HepG2 (cell line): ENCODE measurements at regions not wholly inside any gene's neighbourhood (a gene's known extent, or its start where the extent isn't known, plus 50 kb on each side); places are given as distances from the start of the nearest gene placed in this dataset.

Experiments used
- AKAP8 ChIP-seq: sonication (generic); formaldehyde crosslinking; IDR thresholded peaks from 2 replicates; pipeline ENCODE4 v1.5.1; 2020; ENCODE audit warnings: mild to moderate bottlenecking, missing genetic modification reagents
- REXO4 ChIP-seq: sonication (generic); formaldehyde crosslinking; IDR thresholded peaks from 2 replicates; pipeline ENCODE4 v1.8.0; 2022; ENCODE audit warnings: missing genetic modification reagents, mild to moderate bottlenecking, borderline replicate concordance
- STAT5B ChIP-seq: sonication (generic); formaldehyde crosslinking; IDR thresholded peaks from 2 replicates; pipeline ENCODE4 v1.4.0; 2020; ENCODE audit warnings: missing genetic modification reagents
- TF ChIP-seq, protein P1 (sequence below): fragments of 450-650 bp; IDR thresholded peaks from 2 replicates; pipeline ENCODE4 v1.6.1; 2016
- TF ChIP-seq, protein P2 (sequence below): sonication (generic); formaldehyde crosslinking; IDR thresholded peaks from 2 replicates; pipeline ENCODE4 v1.4.0; 2020; ENCODE audit warnings: missing genetic modification reagents, low read depth, mild to moderate bottlenecking, borderline replicate concordance
- TF ChIP-seq, protein P3 (sequence below): sonication (generic); formaldehyde crosslinking; IDR thresholded peaks from 2 replicates; pipeline ENCODE4 v1.4.0; 2020; ENCODE audit warnings: missing genetic modification reagents, mild to moderate bottlenecking, borderline replicate concordance
- TF ChIP-seq, protein P4 (sequence below): sonication (generic); formaldehyde crosslinking; IDR thresholded peaks from 2 replicates; pipeline ENCODE4 v1.5.0; 2020; ENCODE audit warnings: mild to moderate bottlenecking, missing genetic modification reagents, moderate library complexity

DNA sequence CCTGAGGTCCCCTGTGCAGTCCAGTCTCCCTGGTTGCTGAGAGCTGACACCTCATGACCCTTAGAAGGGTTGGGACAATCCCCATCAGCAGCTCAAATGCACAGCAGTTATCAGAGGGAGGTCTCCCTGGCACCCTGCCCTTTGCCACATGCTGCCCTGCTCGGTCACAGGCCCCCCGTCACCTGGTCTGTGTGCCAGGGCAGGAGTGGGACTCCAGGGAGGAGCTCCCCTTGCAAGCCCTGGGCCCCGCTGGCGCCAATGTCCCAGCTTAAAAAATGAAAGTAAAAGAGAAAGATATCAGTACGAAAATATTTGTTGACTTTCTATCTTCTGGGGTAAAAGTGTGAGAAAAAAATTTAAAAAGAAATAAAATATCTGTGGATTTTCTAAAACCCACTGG is 68.1 kb upstream of the SLC22A16 start:
- TF ChIP-seq, protein P1, sequence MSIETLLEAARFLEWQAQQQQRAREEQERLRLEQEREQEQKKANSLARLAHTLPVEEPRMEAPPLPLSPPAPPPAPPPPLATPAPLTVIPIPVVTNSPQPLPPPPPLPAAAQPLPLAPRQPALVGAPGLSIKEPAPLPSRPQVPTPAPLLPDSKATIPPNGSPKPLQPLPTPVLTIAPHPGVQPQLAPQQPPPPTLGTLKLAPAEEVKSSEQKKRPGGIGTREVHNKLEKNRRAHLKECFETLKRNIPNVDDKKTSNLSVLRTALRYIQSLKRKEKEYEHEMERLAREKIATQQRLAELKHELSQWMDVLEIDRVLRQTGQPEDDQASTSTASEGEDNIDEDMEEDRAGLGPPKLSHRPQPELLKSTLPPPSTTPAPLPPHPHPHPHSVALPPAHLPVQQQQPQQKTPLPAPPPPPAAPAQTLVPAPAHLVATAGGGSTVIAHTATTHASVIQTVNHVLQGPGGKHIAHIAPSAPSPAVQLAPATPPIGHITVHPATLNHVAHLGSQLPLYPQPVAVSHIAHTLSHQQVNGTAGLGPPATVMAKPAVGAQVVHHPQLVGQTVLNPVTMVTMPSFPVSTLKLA: no peak
- TF ChIP-seq REXO4 (CRISPR knock-in tag) (no peak), STAT5B (CRISPR knock-in tag) (no peak), AKAP8 (CRISPR knock-in tag) (no peak)
- TF ChIP-seq, protein P2, sequence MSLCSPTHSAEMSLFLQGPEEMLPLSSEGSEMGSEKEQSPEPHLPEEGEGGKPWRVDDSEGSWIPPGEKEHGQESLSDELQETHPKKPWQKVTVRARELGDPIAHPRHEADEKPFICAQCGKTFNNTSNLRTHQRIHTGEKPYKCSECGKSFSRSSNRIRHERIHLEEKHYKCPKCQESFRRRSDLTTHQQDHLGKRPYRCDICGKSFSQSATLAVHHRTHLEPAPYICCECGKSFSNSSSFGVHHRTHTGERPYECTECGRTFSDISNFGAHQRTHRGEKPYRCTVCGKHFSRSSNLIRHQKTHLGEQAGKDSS (CRISPR knock-in tag): no peak
- TF ChIP-seq, protein P3, sequence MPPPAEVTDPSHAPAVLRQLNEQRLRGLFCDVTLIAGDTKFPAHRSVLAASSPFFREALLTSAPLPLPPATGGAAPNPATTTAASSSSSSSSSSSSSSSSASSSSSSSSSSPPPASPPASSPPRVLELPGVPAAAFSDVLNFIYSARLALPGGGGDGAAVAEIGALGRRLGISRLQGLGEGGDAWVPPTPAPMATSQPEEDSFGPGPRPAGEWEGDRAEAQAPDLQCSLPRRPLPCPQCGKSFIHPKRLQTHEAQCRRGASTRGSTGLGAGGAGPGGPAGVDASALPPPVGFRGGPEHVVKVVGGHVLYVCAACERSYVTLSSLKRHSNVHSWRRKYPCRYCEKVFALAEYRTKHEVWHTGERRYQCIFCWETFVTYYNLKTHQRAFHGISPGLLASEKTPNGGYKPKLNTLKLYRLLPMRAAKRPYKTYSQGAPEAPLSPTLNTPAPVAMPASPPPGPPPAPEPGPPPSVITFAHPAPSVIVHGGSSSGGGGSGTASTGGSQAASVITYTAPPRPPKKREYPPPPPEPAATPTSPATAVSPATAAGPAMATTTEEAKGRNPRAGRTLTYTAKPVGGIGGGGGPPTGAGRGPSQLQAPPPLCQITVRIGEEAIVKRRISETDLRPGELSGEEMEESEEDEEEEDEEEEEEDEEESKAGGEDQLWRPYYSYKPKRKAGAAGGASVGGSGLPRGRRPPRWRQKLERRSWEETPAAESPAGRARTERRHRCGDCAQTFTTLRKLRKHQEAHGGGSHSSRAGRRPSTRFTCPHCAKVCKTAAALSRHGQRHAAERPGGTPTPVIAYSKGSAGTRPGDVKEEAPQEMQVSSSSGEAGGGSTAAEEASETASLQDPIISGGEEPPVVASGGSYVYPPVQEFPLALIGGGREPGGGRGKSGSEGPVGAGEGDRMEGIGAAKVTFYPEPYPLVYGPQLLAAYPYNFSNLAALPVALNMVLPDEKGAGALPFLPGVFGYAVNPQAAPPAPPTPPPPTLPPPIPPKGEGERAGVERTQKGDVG (CRISPR knock-in tag): no peak
- TF ChIP-seq, protein P4, sequence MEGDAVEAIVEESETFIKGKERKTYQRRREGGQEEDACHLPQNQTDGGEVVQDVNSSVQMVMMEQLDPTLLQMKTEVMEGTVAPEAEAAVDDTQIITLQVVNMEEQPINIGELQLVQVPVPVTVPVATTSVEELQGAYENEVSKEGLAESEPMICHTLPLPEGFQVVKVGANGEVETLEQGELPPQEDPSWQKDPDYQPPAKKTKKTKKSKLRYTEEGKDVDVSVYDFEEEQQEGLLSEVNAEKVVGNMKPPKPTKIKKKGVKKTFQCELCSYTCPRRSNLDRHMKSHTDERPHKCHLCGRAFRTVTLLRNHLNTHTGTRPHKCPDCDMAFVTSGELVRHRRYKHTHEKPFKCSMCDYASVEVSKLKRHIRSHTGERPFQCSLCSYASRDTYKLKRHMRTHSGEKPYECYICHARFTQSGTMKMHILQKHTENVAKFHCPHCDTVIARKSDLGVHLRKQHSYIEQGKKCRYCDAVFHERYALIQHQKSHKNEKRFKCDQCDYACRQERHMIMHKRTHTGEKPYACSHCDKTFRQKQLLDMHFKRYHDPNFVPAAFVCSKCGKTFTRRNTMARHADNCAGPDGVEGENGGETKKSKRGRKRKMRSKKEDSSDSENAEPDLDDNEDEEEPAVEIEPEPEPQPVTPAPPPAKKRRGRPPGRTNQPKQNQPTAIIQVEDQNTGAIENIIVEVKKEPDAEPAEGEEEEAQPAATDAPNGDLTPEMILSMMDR (CRISPR knock-in tag): no peak
